ENCODE measurements at regions not wholly inside any gene's neighbourhood (a gene's known extent, or its start where the extent isn't known, plus 50 kb on each side); places are given as distances from the start of the nearest gene placed in this dataset.
"Not testable (repeated sequence)": the region's sequence is repeated elsewhere in the genome, so short reads cannot be mapped to it uniquely, and the experiment has no call there.

DNA sequence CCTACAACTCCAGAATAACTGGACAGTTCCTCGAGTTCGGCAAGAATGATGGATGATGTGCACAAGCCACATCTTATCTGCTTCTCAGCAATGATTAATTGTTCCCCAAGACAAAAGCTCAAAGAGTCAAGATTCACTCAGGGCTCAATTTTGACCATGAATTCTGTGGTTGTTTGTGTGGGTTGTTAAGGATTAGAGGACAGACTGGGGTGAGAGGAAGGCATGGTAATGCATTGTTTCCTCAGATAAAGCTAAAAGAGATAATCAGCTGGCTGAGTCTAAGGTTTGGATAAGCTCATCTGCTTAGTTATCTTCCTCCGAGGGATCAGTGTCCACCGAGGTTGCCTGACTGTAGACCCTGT lies 161.0 kb downstream of the CPEB2 start:
- no peak for DNase-seq (ENCODE audit: low spot score)

- DNase-seq (ENCODE audit: low spot score): no peak
These were observed 162.3 kb downstream of the CPEB2 start for GRCh38 chr4:15164571-15164970.

DNA sequence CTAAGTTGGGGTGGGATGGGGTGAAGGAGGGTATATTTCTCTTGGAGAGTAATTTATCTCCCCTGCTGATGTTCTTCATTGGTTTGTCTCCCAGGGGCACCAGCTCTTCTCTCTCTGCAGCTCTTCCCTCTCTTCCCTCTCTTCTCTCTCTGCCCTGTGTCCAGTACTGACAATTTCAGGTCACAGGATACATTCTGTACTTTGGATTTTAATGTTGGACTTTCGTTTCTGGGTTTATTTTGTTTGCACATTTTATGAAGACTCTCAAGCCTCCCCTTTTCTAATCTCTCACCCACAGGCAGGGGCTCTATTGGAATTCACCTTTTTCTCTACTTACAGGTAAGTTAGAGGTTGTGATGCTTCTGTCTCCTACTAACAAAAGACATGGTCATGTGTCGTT lies 165.5 kb downstream of the CPEB2 start:
- no peak for DNase-seq (ENCODE audit: low spot score)

- DNase-seq (ENCODE audit: low spot score): no peak
These were observed 166.5 kb downstream of the CPEB2 start for GRCh38 chr4:15168759-15169158.

DNA sequence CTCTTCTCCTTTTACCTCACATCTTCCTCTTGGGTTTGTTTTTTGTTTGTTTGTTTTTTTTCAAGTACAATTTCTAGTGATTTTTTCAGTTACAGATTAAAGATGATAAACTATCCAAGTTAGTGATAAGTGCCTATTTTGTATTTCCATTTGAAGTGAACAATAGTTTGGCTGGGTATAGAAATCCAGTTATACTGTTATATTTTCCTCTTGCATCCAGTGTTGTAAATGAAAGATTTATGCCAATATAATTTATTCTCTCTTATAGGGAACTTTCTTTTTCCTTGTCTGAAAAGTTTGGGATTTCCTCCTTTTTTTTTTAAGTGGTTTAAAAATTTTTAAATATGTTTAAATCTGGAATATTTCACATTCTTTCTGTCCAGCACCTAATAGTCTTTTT lies 169.4 kb downstream of the CPEB2 start:
- DNase-seq (ENCODE audit: low spot score): no peak

- DNase-seq (ENCODE audit: low spot score): no peak
These were observed 171.0 kb downstream of the CPEB2 start for GRCh38 chr4:15173251-15173650.

DNA sequence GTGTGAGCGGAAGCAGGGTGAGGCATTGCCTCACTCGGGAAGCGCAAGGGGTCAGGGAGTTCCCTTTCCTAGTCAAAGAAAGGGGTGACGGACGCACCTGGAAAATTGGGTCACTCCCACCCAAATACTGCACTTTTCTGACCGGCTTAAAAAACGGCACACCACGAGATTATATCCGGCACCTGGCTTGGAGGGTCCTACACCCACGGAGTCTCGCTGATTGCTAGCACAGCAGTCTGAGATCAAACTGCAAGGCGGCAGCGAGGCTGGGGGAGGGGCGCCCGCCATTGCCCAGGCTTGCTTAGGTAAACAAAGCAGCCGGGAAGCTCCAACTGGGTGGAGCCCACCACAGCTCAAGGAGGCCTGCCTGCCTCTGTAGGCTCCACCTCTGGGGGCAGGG lies 171.9 kb downstream of the CPEB2 start:
- not testable (repeated sequence) for DNase-seq (ENCODE audit: low spot score)

- DNase-seq (ENCODE audit: low spot score): not testable (repeated sequence)
These were observed 177.6 kb downstream of the CPEB2 start for GRCh38 chr4:15179842-15180241.

DNA sequence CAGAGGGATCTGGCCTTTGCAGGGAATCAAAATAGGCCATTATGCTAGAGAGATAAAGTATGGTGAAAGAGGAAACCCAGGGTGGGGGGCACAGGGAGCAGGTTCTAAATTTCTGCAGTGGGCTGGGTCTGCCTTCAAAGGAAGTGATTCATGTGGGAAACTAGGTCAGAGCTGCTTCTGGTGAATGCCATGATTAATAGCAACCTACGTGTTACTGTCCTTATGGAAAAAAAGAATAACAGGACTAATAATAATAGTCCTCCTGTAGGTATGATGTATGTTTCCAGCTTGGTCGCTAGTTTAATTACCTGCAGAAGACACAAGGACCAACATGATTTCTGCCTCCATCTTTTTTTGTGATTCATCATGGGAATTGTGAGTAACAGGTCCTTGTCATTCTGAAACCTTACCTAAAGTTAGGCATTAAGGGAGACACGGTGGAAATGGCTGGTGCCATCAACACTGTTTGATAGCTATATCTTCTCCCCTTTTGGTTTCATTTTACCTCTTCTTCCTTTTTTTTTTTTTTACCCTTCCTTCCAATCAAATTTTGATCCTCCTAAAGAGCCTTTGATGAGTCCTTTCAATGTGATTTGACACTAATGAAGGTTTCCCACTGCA lies 180.4 kb downstream of the CPEB2 start:
- DNase-seq (ENCODE audit: low spot score): no peak

GRCh38 chr4:15186149-15186548 lies 183.9 kb downstream of the CPEB2 start:
- no peak for DNase-seq (ENCODE audit: low spot score)

DNA sequence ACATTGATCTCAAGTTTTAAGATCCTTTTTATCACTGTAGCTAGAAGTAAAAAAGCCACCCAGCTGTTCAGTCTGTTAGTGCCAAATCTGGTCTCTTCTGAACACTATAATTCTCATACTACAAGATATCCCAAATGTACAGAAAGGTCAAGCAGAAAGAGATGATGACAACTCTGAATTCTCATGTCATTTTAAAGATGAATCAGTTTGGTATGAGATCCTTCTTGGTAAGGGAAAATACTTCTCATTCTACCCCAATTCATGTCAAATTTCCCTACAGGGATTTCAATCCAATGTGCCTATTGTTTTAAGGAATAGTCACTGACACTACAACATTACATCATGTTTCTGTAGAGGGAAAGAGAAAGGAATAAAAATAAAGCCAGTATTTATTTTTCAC lies 184.5 kb downstream of the CPEB2 start:
- DNase-seq (ENCODE audit: low spot score): no peak

DNA sequence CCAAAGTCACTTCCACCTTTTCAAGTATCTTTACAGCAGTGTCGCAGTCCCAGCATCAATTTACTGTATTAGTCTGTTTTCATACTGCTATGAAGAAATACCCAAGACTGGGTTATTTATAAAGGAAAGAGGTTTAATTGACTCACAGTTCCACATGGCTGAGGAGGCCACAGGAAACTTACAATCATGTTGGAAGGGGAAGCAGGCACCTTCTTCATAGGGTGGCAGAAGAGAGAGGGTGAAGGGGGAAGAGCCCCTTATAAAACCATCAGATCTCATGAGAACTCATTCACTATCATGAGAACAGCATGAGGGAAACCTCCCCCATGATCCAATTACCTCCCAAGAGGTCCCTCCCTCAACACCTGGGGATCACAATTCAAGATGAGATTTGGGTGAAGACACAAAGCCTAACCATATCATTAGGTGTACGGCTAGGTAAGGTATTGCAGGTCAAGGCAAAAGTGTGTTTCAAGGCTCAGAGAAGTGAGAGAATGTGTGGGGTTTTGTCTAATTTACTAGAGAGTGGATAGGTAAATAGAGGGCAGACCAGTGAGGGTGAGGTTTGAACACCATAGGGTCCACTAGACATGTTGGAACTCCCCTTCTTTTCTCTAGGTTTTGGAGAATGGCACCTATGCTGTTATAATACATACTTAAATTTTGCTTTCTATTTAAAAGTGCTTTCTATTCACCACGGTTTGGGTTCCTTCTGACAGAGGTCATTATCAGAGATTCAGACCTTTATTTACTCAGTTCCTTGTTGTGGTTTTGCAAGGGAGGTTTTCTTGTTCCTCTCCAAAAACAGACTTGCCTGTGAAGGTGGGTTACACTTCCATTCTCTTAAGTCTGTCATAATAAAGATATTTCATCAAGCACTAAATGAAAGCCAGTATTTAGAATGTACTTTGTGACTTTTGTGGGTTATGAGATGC lies 186.6 kb downstream of the CPEB2 start:
- DNase-seq (ENCODE audit: low spot score): no peak

GRCh38 chr4:15194520-15194919 lies 192.2 kb downstream of the CPEB2 start:
- DNase-seq (ENCODE audit: low spot score): no peak

DNA sequence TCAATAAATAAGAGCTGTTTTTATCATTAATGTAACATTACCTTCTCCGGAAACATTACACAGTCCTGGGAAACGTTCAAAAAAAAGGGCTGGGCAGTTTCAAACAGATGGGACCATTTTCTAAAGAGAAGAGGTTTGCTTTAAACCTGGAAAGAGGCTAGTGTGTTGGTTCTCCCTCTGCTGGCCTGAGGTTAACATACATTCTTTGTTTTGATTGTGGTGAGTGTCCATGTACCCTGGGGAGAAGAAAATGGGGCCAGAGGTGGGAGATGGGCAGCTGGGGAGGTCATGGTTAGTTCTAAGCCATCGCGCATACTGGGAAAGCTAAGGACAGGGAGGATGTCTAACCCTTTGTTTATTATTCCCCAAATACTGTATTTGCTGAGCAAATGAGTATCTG lies 194.7 kb downstream of the CPEB2 start:
- DNase-seq (ENCODE audit: low spot score): no peak

DNA sequence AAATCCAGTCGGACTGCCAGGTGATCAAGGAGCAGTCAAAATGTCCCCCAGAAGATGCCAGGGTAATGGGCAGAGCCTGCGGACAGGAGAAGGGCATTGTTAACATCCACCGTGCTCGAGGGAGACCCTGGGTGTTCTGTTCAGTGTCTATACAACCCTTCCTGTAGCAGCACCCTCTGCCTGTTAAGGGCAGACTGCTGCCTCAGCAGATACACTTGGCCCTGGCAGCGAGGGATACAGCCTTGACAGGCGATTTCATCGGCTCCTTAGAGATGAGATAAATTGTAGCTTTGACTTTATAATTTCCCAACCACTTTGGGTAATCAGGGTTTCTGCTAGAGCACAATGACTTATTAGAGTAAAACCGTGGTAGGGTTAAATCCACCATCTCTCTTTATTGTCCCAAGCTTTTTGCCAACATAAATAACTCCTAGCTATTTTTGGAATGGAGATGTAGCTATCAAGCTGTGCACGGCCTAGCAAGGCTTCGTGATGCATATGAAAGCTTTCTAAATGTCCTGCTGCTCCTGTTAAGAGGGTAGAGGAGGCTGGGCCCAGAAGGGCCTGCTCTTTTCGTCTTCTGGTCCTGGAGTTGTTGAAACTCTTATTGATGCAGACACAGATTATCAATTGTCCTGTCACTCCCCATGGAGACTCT lies 195.9 kb downstream of the CPEB2 start:
- DNase-seq (ENCODE audit: low spot score): no peak

GRCh38 chr4:15201782-15202181 lies 199.5 kb downstream of the CPEB2 start:
- DNase-seq (ENCODE audit: low spot score): no peak

GRCh38 chr4:15202481-15202880 lies 200.2 kb downstream of the CPEB2 start:
- no peak for DNase-seq (ENCODE audit: low spot score)

- not testable (repeated sequence) for DNase-seq (ENCODE audit: low spot score)
These were observed 204.2 kb downstream of the CPEB2 start for GRCh38 chr4:15206526-15206925.

DNA sequence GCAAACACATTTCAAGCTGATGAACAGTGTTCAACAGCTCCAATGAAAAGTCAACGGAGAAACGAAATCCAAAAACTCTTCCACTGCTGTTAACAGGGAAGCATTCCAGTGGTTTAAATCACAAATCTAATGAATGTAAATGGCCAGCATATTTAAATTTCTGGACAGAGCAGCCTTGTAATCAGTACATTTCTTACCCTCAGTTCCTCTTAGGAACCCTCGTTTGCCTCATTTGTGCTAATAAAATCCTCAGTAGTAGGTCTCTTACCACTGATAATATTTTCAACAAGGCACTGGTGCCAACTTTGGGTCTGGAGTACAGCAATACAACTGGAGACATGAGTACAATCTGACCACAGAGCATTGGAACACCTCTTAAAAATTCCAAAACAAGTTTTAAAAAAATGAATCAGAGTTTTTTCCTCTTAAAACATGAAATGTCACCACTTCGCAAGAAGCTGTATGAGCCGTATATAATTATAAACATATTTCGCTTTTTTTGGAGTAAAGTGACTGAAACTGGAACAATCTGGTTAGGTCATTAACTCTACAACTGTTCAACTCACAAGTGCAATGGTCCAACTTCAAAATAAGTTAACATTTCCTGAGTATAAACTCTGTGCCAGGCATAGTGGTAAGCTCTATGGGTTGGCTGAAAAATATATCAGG lies 211.2 kb downstream of the CPEB2 start:
- no peak for DNase-seq (ENCODE audit: low spot score)

- DNase-seq (ENCODE audit: low spot score): no peak
These were observed 212.7 kb upstream of the C1QTNF7 start for GRCh38 chr4:15215109-15215508.

GRCh38 chr4:15226203-15226602 lies 201.6 kb upstream of the C1QTNF7 start:
- no peak for DNase-seq (ENCODE audit: low spot score)

Measured in ureter (tissue), 1 donor.